Gastrocnemius medialis (tissue), 4 donors: ENCODE measurements at regions not wholly inside any gene's neighbourhood (a gene's known extent, or its start where the extent isn't known, plus 50 kb on each side); places are given as distances from the start of the nearest gene placed in this dataset.

ENCODE experiments used
- POLR2A ChIP-seq, 2 donors: fragments of 450-650 bp; IDR thresholded peaks; one replicate each; pipeline ENCODE4 v1.6.1; 2017; ENCODE audit warnings: antibody characterized with exemption in 2 of 2, mild to moderate bottlenecking in 2 of 2, moderate library complexity in 2 of 2
- TF ChIP-seq, protein P1 (sequence below), 5 experiments: fragments of 450-650 bp in 3 of 5; fragments of 200-600 bp in 2 of 5; sonication (generic) in 2 of 5; IDR thresholded peaks in 4 of 5; conservative IDR thresholded peaks in 1 of 5; 1 replicate in 4 of 5; 2 replicates in 1 of 5; pipeline ENCODE4 v1.5.1; 2016 to 2019; ENCODE audit warnings: antibody characterized with exemption in 5 of 5, mild to moderate bottlenecking in 3 of 5, moderate library complexity in 3 of 5

DNA sequence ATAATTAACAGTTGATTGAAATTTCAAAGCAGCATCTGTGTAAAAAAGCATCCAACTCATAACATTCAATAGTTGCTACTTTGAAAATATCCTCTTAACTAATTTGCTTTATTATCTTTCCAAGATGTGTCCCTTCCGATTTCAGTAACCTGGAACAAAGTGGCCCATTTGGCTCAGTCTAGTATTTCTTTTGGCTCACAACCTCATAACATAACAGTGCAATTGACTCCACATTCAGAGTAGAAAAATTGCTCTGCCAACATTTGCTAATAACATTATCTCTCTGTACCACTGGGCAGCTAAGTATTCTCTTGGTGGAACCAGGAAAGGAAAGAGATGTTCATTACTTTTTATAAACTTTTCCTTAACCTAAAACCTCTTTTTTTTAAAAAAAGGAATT lies 571.1 kb upstream of the ARGLU1 start:
- TF ChIP-seq POLR2A (IDR thresholded peaks at IDR 0.05): no peak
- TF ChIP-seq, protein P1, sequence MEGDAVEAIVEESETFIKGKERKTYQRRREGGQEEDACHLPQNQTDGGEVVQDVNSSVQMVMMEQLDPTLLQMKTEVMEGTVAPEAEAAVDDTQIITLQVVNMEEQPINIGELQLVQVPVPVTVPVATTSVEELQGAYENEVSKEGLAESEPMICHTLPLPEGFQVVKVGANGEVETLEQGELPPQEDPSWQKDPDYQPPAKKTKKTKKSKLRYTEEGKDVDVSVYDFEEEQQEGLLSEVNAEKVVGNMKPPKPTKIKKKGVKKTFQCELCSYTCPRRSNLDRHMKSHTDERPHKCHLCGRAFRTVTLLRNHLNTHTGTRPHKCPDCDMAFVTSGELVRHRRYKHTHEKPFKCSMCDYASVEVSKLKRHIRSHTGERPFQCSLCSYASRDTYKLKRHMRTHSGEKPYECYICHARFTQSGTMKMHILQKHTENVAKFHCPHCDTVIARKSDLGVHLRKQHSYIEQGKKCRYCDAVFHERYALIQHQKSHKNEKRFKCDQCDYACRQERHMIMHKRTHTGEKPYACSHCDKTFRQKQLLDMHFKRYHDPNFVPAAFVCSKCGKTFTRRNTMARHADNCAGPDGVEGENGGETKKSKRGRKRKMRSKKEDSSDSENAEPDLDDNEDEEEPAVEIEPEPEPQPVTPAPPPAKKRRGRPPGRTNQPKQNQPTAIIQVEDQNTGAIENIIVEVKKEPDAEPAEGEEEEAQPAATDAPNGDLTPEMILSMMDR (IDR thresholded peaks at IDR 0.05 in 4 of 5, conservative IDR thresholded peaks at IDR 0.05 in 1 of 5): no peak
